HL-60 (cell line): ENCODE measurements at regions not wholly inside any gene's neighbourhood (a gene's known extent, or its start where the extent isn't known, plus 50 kb on each side); places are given as distances from the start of the nearest gene placed in this dataset.

Source experiments
- DNase-seq, 2 experiments: peaks; one replicate each; pipeline ENCODE4 v3.0.0-alpha.2; 2010 to 2020; ENCODE audit warnings: low read depth in 1 of 2, low spot score in 1 of 2
- H3K27ac ChIP-seq: fragments of 250-450 bp; sonication (Bioruptor Pico); replicated peaks from 2 replicates; pipeline ENCODE4 v1.5.1; 2020; ENCODE audit warnings: mild to moderate bottlenecking, moderate library complexity
- H3K27me3 ChIP-seq: fragments of 250-450 bp; sonication (Bioruptor Pico); 2 replicates; pipeline ENCODE4 v1.5.1; 2021; ENCODE audit warnings: mild to moderate bottlenecking, moderate library complexity; ENCODE audit not compliant: insufficient read depth, poor library complexity, severe bottlenecking
- H3K4me3 ChIP-seq: replicated peaks from 2 replicates; pipeline ENCODE4 v1.5.1; 2011; ENCODE audit warnings: mild to moderate bottlenecking, control low read depth, low read length; ENCODE audit not compliant: insufficient read depth
- CTCF ChIP-seq: IDR thresholded peaks from one replicate; pipeline ENCODE4 v1.5.1; 2011; ENCODE audit warnings: low read length, control low read depth, inconsistent platforms; ENCODE audit not compliant: insufficient read depth
- GABPA ChIP-seq: IDR thresholded peaks from 2 replicates; pipeline ENCODE4 v1.6.1; 2012; ENCODE audit warnings: low read depth
- POLR2AphosphoS5 ChIP-seq: IDR thresholded peaks from 2 replicates; pipeline ENCODE4 v1.6.1; 2012; ENCODE audit warnings: low read depth
- REST ChIP-seq: IDR thresholded peaks from 2 replicates; pipeline ENCODE4 v1.6.1; 2012; ENCODE audit warnings: low read depth; ENCODE audit not compliant: insufficient replicate concordance
- SPI1 ChIP-seq: IDR thresholded peaks from 2 replicates; pipeline ENCODE4 v1.6.1; 2012; ENCODE audit warnings: low read depth, mild to moderate bottlenecking, borderline replicate concordance

- Histone ChIP-seq H3K27me3 (no peaks in the 10 kb centered on the region), H3K4me3 (no peak overlapping the region), H3K27ac (no peak overlapping the region)
- DNase-seq = no peak
- TF ChIP-seq SPI1 (no peak), GABPA (no peak), CTCF (no peak)
Measured at GRCh38 chr20:52084727-52085126, 106.9 kb downstream of the ZFP64 start.

DNA sequence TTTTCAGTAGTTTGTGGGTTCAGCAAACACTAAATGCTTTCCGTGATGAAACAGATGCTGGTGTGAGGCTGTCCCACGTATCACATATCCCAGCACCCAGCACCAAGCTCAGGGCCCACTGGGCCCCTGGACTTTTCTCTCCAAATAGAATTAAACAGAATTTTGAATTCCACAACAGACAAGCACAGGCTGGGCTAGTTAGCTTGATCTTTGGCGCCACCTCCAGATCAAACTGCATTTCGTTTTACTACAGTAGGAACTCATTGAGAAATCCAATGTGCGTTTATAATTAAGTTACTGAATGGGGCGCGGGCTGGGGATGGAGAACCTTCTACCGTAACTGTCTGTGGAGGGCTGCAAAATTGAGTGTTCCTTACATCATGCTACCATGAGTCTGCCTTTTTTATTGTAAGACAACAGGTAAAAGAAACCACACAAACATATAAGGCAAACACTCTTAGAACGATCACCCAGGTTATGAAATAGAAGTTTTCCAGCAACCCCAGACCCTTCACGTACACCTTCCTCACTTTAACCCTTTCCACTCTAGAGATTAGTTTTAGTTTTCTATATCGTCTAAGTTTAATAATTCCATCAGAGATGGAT lies 107.8 kb downstream of the ZFP64 start:
- DNase-seq = peak in 1 of 2 experiments; percentile 59
- no peak overlapping the region for H3K27ac ChIP-seq
- no peak for TF ChIP-seq REST
- no peak for TF ChIP-seq SPI1
- peak; percentile 24 for TF ChIP-seq CTCF
- TF ChIP-seq GABPA = no peak
- TF ChIP-seq POLR2AphosphoS5 = no peak
- no peaks in the 10 kb centered on the region for H3K27me3 ChIP-seq
- H3K4me3 ChIP-seq = no peak overlapping the region

GRCh38 chr20:52082612-52083011 lies 109.0 kb downstream of the ZFP64 start:
- no peak for TF ChIP-seq REST
- no peak overlapping the region for H3K27ac ChIP-seq
- no peak overlapping the region for H3K4me3 ChIP-seq
- DNase-seq = no peak
- H3K27me3 ChIP-seq = no peaks in the 10 kb centered on the region

GRCh38 chr20:52081791-52082190 lies 109.8 kb downstream of the ZFP64 start:
- TF ChIP-seq GABPA (no peak), REST (no peak), POLR2AphosphoS5 (no peak), CTCF (no peak), SPI1 (no peak)
- H3K4me3 ChIP-seq = no peak overlapping the region
- H3K27ac ChIP-seq = no peak overlapping the region
- no peak for DNase-seq
- H3K27me3 ChIP-seq = no peaks in the 10 kb centered on the region
